Panc1 (cell line): ENCODE measurements at regions not wholly inside any gene's neighbourhood (a gene's known extent, or its start where the extent isn't known, plus 50 kb on each side); places are given as distances from the start of the nearest gene placed in this dataset.

Source experiments
- ATAC-seq: fragments of 200-7000 bp; cut with Tn5 transposase; 2 replicates; pipeline ENCODE4 v1.9.1; 2020; ENCODE audit warnings: mild to moderate bottlenecking, moderate library complexity
- BruUV-seq: library from RNA; stranded (reverse); fragments of 400-500 nt; replicated peaks from 2 replicates; lab custom pipeline; 2021; lab: Mats Ljungman, UMichigan
- CTCF ChIA-PET: fragments of 300-600 bp; sonication (Branson Sonifier 250); formaldehyde crosslinking; loops from one replicate; lab custom pipeline; 2022; ENCODE audit warnings: antibody characterized with exemption; lab: Charles Lee
- POLR2A ChIA-PET: fragments of 300-600 bp; sonication (Branson Sonifier 250); formaldehyde crosslinking; loops from one replicate; lab custom pipeline; 2022; ENCODE audit warnings: antibody characterized with exemption; lab: Charles Lee
- DNase-seq: peaks from one replicate; pipeline ENCODE4 v3.0.0-alpha.2; 2010; ENCODE audit warnings: low read depth, low spot score
- H3K27ac ChIP-seq: 2 replicates; pipeline ENCODE4 v1.5.1; 2011; ENCODE audit warnings: mild to moderate bottlenecking, low read length, inconsistent platforms
- H3K27me3 ChIP-seq: fragments of 200-500 bp; sonication (Bioruptor generic); 2 replicates; pipeline ENCODE4 v1.6.0; 2014; ENCODE audit warnings: low read length, inconsistent platforms; ENCODE audit not compliant: control insufficient read depth, insufficient read depth
- H3K36me3 ChIP-seq: fragments of 200-500 bp; sonication (Bioruptor generic); 2 replicates; pipeline ENCODE4 v1.5.1; 2014; ENCODE audit warnings: inconsistent platforms, mild to moderate bottlenecking, low read length, moderate library complexity; ENCODE audit not compliant: control insufficient read depth, insufficient read depth
- H3K4me1 ChIP-seq: 2 replicates; pipeline ENCODE4 v1.5.1; 2011; ENCODE audit warnings: inconsistent platforms, mild to moderate bottlenecking, low read length, moderate library complexity; ENCODE audit not compliant: control insufficient read depth, insufficient read depth
- H3K4me3 ChIP-seq, 2 experiments: 2 replicates each; pipeline ENCODE4 v1.5.1; 2011 to 2012; ENCODE audit warnings: low read depth in 2 of 2, low read length in 2 of 2, mild to moderate bottlenecking in 2 of 2, inconsistent platforms in 1 of 2, moderate library complexity in 1 of 2
- H3K9me3 ChIP-seq: fragments of 200-500 bp; sonication (Bioruptor generic); 2 replicates; pipeline ENCODE4 v1.5.1; 2014; ENCODE audit warnings: low read depth, mild to moderate bottlenecking, inconsistent platforms, low read length, moderate library complexity; ENCODE audit not compliant: control insufficient read depth, insufficient read depth
- POLR2AphosphoS5 ChIP-seq: IDR thresholded peaks from 2 replicates; pipeline ENCODE4 v1.6.1; 2012; ENCODE audit warnings: mild to moderate bottlenecking, low read depth, low read length, moderate library complexity
- REST ChIP-seq, 2 experiments: IDR thresholded peaks; 2 replicates each; pipeline ENCODE4 v1.6.1; 2011 to 2012; ENCODE audit warnings: low read depth in 2 of 2, control low read depth in 1 of 2, low read length in 1 of 2, mild to moderate bottlenecking in 1 of 2, moderate library complexity in 1 of 2; ENCODE audit not compliant: insufficient read depth in 1 of 2
- SIN3A ChIP-seq: IDR thresholded peaks from 2 replicates; pipeline ENCODE4 v1.6.1; 2012; ENCODE audit warnings: low read depth, mild to moderate bottlenecking, low read length, moderate library complexity, borderline replicate concordance; ENCODE audit not compliant: insufficient read depth
- TCF7L2 ChIP-seq: IDR thresholded peaks from 2 replicates; pipeline ENCODE4 v1.6.1; 2011; ENCODE audit warnings: mild to moderate bottlenecking, low read depth, low read length, inconsistent platforms
- in situ Hi-C: cut with HindIII; loops from 2 replicates; pipeline ENCODE4 v1.10.0; 2016; ENCODE audit warnings: low sequenced_read_pairs, low pct_unique_long_range_greater_than_20kb
- intact Hi-C: fragments of 100-400 bp; cut with micrococcal nuclease; formaldehyde crosslinking; loops from one replicate; pipeline ENCODE4 v1.10.0; 2022; ENCODE audit not compliant: unreplicated experiment
- TF ChIP-seq, protein P1 (sequence below): fragments of 450-650 bp; IDR thresholded peaks from 2 replicates; pipeline ENCODE4 v1.5.1; 2017; ENCODE audit warnings: mild to moderate bottlenecking

GRCh38 chr14:95398630-95399547, 79.2 kb upstream of the CLMN start:
- no peak overlapping the region for H3K4me3 ChIP-seq
- CTCF ChIA-PET = no interaction called here
- no peaks in the 10 kb centered on the region for H3K9me3 ChIP-seq
- ATAC-seq (no peak), DNase-seq (no peak)
- H3K36me3 ChIP-seq = no peaks in the 10 kb centered on the region
- intact Hi-C loops = no loop called here
- no TSS peak for BruUV-seq
- no peaks in the 10 kb centered on the region for H3K4me1 ChIP-seq
- POLR2A ChIA-PET = no interaction called here
- TF ChIP-seq SIN3A (no peak), REST (IDR thresholded peaks at IDR 0.05; ENCODE audit: insufficient read depth in 1 of 2, low read depth in 2 of 2, low read length in 1 of 2) (no peak), POLR2AphosphoS5 (no peak), TCF7L2 (no peak)
- TF ChIP-seq, protein P1, sequence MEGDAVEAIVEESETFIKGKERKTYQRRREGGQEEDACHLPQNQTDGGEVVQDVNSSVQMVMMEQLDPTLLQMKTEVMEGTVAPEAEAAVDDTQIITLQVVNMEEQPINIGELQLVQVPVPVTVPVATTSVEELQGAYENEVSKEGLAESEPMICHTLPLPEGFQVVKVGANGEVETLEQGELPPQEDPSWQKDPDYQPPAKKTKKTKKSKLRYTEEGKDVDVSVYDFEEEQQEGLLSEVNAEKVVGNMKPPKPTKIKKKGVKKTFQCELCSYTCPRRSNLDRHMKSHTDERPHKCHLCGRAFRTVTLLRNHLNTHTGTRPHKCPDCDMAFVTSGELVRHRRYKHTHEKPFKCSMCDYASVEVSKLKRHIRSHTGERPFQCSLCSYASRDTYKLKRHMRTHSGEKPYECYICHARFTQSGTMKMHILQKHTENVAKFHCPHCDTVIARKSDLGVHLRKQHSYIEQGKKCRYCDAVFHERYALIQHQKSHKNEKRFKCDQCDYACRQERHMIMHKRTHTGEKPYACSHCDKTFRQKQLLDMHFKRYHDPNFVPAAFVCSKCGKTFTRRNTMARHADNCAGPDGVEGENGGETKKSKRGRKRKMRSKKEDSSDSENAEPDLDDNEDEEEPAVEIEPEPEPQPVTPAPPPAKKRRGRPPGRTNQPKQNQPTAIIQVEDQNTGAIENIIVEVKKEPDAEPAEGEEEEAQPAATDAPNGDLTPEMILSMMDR = no peak
- H3K27me3 ChIP-seq = no peaks in the 10 kb centered on the region
- H3K27ac ChIP-seq = no peak overlapping the region
- in situ Hi-C loops = no loop called here

DNA sequence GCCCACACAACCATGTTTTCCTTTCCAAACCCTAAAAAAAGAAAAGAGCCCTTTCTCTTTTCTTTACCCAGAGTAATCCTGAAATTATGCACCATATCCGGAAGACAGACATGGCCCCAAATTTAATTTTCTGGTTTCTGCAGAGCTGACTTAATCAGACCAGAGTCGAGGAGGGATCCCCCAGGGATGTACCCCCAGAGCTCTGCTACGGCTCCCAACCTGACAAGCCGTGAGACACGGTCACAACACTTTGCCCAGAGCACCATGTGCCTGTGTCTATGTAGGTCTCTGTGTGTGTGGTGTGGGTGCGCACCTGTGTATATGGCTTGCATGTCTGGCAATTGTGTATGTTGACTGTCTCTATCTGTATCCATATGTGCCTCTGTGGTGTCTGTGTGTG, 77.6 kb upstream of the CLMN start:
- no peaks in the 10 kb centered on the region for H3K27me3 ChIP-seq
- CTCF ChIA-PET = no interaction called here
- no peaks in the 10 kb centered on the region for H3K4me1 ChIP-seq
- intact Hi-C loops (no loop called here), in situ Hi-C loops (no loop called here)
- no peak for ATAC-seq
- POLR2A ChIA-PET = no interaction called here
- no TSS peak for BruUV-seq
- H3K9me3 ChIP-seq = no peaks in the 10 kb centered on the region
- H3K4me3 ChIP-seq = no peak overlapping the region
- H3K36me3 ChIP-seq = no peaks in the 10 kb centered on the region
- no peak overlapping the region for H3K27ac ChIP-seq
- no peak for DNase-seq
- TF ChIP-seq SIN3A (no peak), TCF7L2 (no peak), REST (IDR thresholded peaks at IDR 0.05; ENCODE audit: insufficient read depth in 1 of 2, low read depth in 2 of 2, low read length in 1 of 2) (no peak), POLR2AphosphoS5 (no peak)
- TF ChIP-seq, protein P1 = no peak
